ENCODE measurements at regions not wholly inside any gene's neighbourhood (a gene's known extent, or its start where the extent isn't known, plus 50 kb on each side); places are given as distances from the start of the nearest gene placed in this dataset.

- no peaks in the 10 kb centered on the region for H3K27me3 ChIP-seq
- H3K4me3 ChIP-seq = no peak overlapping the region
- H3K4me1 ChIP-seq (ENCODE audit: low read depth) = no peaks in the 10 kb centered on the region
- no peak for TF ChIP-seq CTCF (IDR thresholded peaks at IDR 0.05; ENCODE audit: low read depth, low read length)
- no peaks in the 10 kb centered on the region for H3K36me3 ChIP-seq
- H3K27ac ChIP-seq = no peak overlapping the region
- DNase-seq (ENCODE audit: low read depth in 1 of 2, low spot score in 1 of 2) = no peak
- H3K9me3 ChIP-seq (ENCODE audit: low read depth) = no peaks in the 10 kb centered on the region
Observed at GRCh38 chr5:104914536-104915070, 1352.0 kb upstream of the NUDT12 start.

GRCh38 chr5:104913841-104914281 is 1351.3 kb upstream of the NUDT12 start:
- no peaks in the 10 kb centered on the region for H3K36me3 ChIP-seq

GRCh38 chr5:104909803-104910202 is 1347.2 kb upstream of the NUDT12 start:
- H3K4me3 ChIP-seq = no peak overlapping the region
- H3K27ac ChIP-seq = no peak overlapping the region
- H3K36me3 ChIP-seq = no peaks in the 10 kb centered on the region
- DNase-seq (ENCODE audit: low read depth in 1 of 2, low spot score in 1 of 2) = no peak
- TF ChIP-seq CTCF (IDR thresholded peaks at IDR 0.05; ENCODE audit: low read depth, low read length) = no peak
- H3K4me1 ChIP-seq (ENCODE audit: low read depth) = no peaks in the 10 kb centered on the region
- H3K9me3 ChIP-seq (ENCODE audit: low read depth) = no peaks in the 10 kb centered on the region
- no peaks in the 10 kb centered on the region for H3K27me3 ChIP-seq

More at GRCh38 chr5:104913841-104914281, 1351.3 kb upstream of the NUDT12 start:
- DNase-seq (ENCODE audit: low read depth in 1 of 2, low spot score in 1 of 2) = no peak
- Histone ChIP-seq H3K27me3 (no peaks in the 10 kb centered on the region), H3K27ac (no peak overlapping the region), H3K4me3 (no peak overlapping the region), H3K4me1 (ENCODE audit: low read depth) (no peaks in the 10 kb centered on the region), H3K9me3 (ENCODE audit: low read depth) (no peaks in the 10 kb centered on the region)
- TF ChIP-seq CTCF (IDR thresholded peaks at IDR 0.05; ENCODE audit: low read depth, low read length) = no peak

- Histone ChIP-seq H3K9me3 (ENCODE audit: low read depth) (no peaks in the 10 kb centered on the region), H3K27ac (no peak overlapping the region), H3K36me3 (no peaks in the 10 kb centered on the region), H3K4me3 (no peak overlapping the region), H3K4me1 (ENCODE audit: low read depth) (no peaks in the 10 kb centered on the region), H3K27me3 (no peaks in the 10 kb centered on the region)
- TF ChIP-seq CTCF (IDR thresholded peaks at IDR 0.05; ENCODE audit: low read depth, low read length) = no peak
- DNase-seq (ENCODE audit: low read depth in 1 of 2, low spot score in 1 of 2) = no peak
Observed at GRCh38 chr5:104904561-104904960, 1342.0 kb upstream of the NUDT12 start.

GRCh38 chr5:104903941-104904340 is 1341.4 kb upstream of the NUDT12 start:
- no peaks in the 10 kb centered on the region for H3K9me3 ChIP-seq (ENCODE audit: low read depth)
- H3K27me3 ChIP-seq = no peaks in the 10 kb centered on the region
- no peak for DNase-seq (ENCODE audit: low read depth in 1 of 2, low spot score in 1 of 2)
- H3K4me1 ChIP-seq (ENCODE audit: low read depth) = no peaks in the 10 kb centered on the region
- no peak overlapping the region for H3K4me3 ChIP-seq
- no peak overlapping the region for H3K27ac ChIP-seq
- no peaks in the 10 kb centered on the region for H3K36me3 ChIP-seq
- no peak for TF ChIP-seq CTCF (IDR thresholded peaks at IDR 0.05; ENCODE audit: low read depth, low read length)

- TF ChIP-seq CTCF (IDR thresholded peaks at IDR 0.05; ENCODE audit: low read depth, low read length) = no peak
- Histone ChIP-seq H3K27ac (no peak overlapping the region), H3K4me1 (ENCODE audit: low read depth) (no peaks in the 10 kb centered on the region), H3K9me3 (ENCODE audit: low read depth) (no peaks in the 10 kb centered on the region), H3K36me3 (no peaks in the 10 kb centered on the region), H3K4me3 (no peak overlapping the region), H3K27me3 (no peaks in the 10 kb centered on the region)
- DNase-seq (ENCODE audit: low read depth in 1 of 2, low spot score in 1 of 2) = no peak
Observed at GRCh38 chr5:104891596-104891995, 1329.0 kb upstream of the NUDT12 start.
